ENCODE measurements at regions not wholly inside any gene's neighbourhood (a gene's known extent, or its start where the extent isn't known, plus 50 kb on each side); places are given as distances from the start of the nearest gene placed in this dataset.

GRCh38 chr3:187878772-187879518 lies 133.7 kb upstream of the BCL6 start:
- no peak for FAIRE-seq
- CTCF ChIA-PET, result interaction anchor here (0.7 to 0.9 kb wide), 2 partner anchors 37 to 90 kb away, joined by 3 read pairs; no protein-coding TSS in a partner anchor

More at GRCh38 chr3:187878772-187879518, 133.7 kb upstream of the BCL6 start:
- Histone ChIP-seq H3K79me2 (ENCODE audit: control insufficient read depth, insufficient read depth, low read length) (no peaks in the 10 kb centered on the region), H2AFZ (ENCODE audit: low read depth, low read length) (no peak overlapping the region), H3K9me3 (replicated peaks; ENCODE audit: control insufficient read depth, insufficient read depth, low read length) (no peaks in the 10 kb centered on the region), H3K4me1 (ENCODE audit: control insufficient read depth, extremely low read depth, insufficient read depth, low read length) (no peaks in the 10 kb centered on the region), H3K9ac (replicated peaks; ENCODE audit: extremely low read depth, insufficient read depth, low read length) (no peak overlapping the region), H3K4me3 (replicated peaks in 1 of 3; ENCODE audit: insufficient read depth in 1 of 3, low read depth in 1 of 3, low read length in 3 of 3) (no peak overlapping the region), H3K4me2 (ENCODE audit: insufficient read depth, low read length) (no peak overlapping the region), H3K27me3 (ENCODE audit: control insufficient read depth in 2 of 2, insufficient read depth in 2 of 2, low read length in 2 of 2) (peaks cover 4 to 5% of the 10 kb centered on the region in 2 experiments), H4K20me1 (replicated peaks; ENCODE audit: control insufficient read depth, extremely low read depth, insufficient read depth, low read length) (no peaks in the 10 kb centered on the region), H3K9me1 (replicated peaks; ENCODE audit: control insufficient read depth, extremely low read depth, insufficient read depth, low read length) (no peaks in the 10 kb centered on the region), H3K27ac (ENCODE audit: insufficient read depth, low read depth, low read length) (no peak overlapping the region), H3K36me3 (ENCODE audit: control insufficient read depth in 2 of 2, extremely low read depth in 1 of 2, insufficient read depth in 2 of 2, low read length in 2 of 2) (no peaks in the 10 kb centered on the region)
- TF ChIP-seq, protein P1, sequence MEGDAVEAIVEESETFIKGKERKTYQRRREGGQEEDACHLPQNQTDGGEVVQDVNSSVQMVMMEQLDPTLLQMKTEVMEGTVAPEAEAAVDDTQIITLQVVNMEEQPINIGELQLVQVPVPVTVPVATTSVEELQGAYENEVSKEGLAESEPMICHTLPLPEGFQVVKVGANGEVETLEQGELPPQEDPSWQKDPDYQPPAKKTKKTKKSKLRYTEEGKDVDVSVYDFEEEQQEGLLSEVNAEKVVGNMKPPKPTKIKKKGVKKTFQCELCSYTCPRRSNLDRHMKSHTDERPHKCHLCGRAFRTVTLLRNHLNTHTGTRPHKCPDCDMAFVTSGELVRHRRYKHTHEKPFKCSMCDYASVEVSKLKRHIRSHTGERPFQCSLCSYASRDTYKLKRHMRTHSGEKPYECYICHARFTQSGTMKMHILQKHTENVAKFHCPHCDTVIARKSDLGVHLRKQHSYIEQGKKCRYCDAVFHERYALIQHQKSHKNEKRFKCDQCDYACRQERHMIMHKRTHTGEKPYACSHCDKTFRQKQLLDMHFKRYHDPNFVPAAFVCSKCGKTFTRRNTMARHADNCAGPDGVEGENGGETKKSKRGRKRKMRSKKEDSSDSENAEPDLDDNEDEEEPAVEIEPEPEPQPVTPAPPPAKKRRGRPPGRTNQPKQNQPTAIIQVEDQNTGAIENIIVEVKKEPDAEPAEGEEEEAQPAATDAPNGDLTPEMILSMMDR (IDR thresholded peaks at IDR 0.05; ENCODE audit: extremely low read depth in 1 of 2, insufficient read depth in 1 of 2, low read depth in 1 of 2, low read length in 2 of 2), result no peak
- TF ChIP-seq EZH2 (IDR thresholded peaks at IDR 0.05; ENCODE audit: borderline replicate concordance, low read depth, low read length, severe bottlenecking), result no peak
- no peak for TF ChIP-seq FOS (IDR thresholded peaks at IDR 0.05; ENCODE audit: borderline replicate concordance, insufficient read depth, low read length)
- TF ChIP-seq, protein P2, sequence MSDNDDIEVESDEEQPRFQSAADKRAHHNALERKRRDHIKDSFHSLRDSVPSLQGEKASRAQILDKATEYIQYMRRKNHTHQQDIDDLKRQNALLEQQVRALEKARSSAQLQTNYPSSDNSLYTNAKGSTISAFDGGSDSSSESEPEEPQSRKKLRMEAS (IDR thresholded peaks at IDR 0.05; ENCODE audit: insufficient read depth, insufficient read length), result no peak
- TF ChIP-seq MYC (IDR thresholded peaks at IDR 0.05; ENCODE audit: low read depth, low read length), result no peak
- TF ChIP-seq GATA2 (IDR thresholded peaks at IDR 0.05; ENCODE audit: insufficient read depth, insufficient read length, low read depth, low read length), result no peak
- TF ChIP-seq JUN (IDR thresholded peaks at IDR 0.05; ENCODE audit: borderline replicate concordance, insufficient read depth, insufficient read length, low read depth), result no peak
- no peak for TF ChIP-seq POLR2AphosphoS5 (IDR thresholded peaks at IDR 0.05; ENCODE audit: insufficient read depth, low read depth, low read length)
- no peak for TF ChIP-seq POLR2A (IDR thresholded peaks at IDR 0.05; ENCODE audit: low read depth, low read length)
- intact Hi-C loops (cut with micrococcal nuclease) (no loop called here), dilution Hi-C loops (cut with MboI; ENCODE audit: extremely low pct_ligation_motif_present, low sequenced_read_pairs) (no loop called here)
- POLR2A ChIA-PET, result no interaction called here
- DNase-seq (ENCODE audit: low read depth, low spot score), result no peak
- BruUV-seq (replicated peaks), result no TSS peak
